Body of pancreas (tissue), 4 donors: ENCODE measurements at regions not wholly inside any gene's neighbourhood (a gene's known extent, or its start where the extent isn't known, plus 50 kb on each side); places are given as distances from the start of the nearest gene placed in this dataset.

Source experiments
- POLR2A ChIP-seq, 3 donors: fragments of 450-650 bp; IDR thresholded peaks; one replicate each; pipeline ENCODE4 v1.6.1; 2016; ENCODE audit warnings: antibody characterized with exemption in 3 of 3, mild to moderate bottlenecking in 2 of 3
- TF ChIP-seq, protein P1 (sequence below), 7 experiments: fragments of 450-650 bp in 4 of 7; fragments of 200-600 bp in 3 of 7; sonication (generic) in 3 of 7; IDR thresholded peaks; one replicate each; pipeline ENCODE4 v1.5.1; 2016 to 2019; ENCODE audit warnings: antibody characterized with exemption in 7 of 7

DNA sequence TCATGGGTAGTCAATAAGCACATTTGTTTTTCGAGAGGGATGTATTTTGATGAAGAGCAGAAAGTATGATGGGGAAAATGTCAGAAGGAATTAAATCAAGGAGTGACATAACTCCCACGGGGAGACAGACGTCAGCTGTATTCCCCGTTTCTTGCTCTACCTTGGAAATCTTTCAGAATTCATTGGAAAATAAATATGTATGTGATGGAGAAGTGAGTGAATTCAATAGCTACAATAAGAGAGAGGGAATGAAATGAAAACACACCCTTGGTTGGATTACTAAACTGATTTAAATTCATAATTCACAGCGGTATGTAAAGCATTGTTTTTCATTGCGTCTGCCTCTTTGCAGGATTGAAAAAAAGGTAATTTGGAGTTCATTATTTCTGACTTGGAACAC is 209.7 kb upstream of the KLF4 start:
- TF ChIP-seq, protein P1, sequence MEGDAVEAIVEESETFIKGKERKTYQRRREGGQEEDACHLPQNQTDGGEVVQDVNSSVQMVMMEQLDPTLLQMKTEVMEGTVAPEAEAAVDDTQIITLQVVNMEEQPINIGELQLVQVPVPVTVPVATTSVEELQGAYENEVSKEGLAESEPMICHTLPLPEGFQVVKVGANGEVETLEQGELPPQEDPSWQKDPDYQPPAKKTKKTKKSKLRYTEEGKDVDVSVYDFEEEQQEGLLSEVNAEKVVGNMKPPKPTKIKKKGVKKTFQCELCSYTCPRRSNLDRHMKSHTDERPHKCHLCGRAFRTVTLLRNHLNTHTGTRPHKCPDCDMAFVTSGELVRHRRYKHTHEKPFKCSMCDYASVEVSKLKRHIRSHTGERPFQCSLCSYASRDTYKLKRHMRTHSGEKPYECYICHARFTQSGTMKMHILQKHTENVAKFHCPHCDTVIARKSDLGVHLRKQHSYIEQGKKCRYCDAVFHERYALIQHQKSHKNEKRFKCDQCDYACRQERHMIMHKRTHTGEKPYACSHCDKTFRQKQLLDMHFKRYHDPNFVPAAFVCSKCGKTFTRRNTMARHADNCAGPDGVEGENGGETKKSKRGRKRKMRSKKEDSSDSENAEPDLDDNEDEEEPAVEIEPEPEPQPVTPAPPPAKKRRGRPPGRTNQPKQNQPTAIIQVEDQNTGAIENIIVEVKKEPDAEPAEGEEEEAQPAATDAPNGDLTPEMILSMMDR (IDR thresholded peaks at IDR 0.05) = no peak
- no peak for TF ChIP-seq POLR2A (IDR thresholded peaks at IDR 0.05)
